ENCODE measurements at regions not wholly inside any gene's neighbourhood (a gene's known extent, or its start where the extent isn't known, plus 50 kb on each side); places are given as distances from the start of the nearest gene placed in this dataset.
"Not testable (repeated sequence)": the region's sequence is repeated elsewhere in the genome, so short reads cannot be mapped to it uniquely, and the experiment has no call there.

- no peak for DNase-seq
- TF ChIP-seq POLR2A (IDR thresholded peaks at IDR 0.05; ENCODE audit: low read length) = no peak
- no peak for TF ChIP-seq GATA1 (IDR thresholded peaks at IDR 0.05; ENCODE audit: low read depth, low read length)
Observed at GRCh38 chr4:32680946-32681345, 1960.8 kb downstream of the PCDH7 start.

DNA sequence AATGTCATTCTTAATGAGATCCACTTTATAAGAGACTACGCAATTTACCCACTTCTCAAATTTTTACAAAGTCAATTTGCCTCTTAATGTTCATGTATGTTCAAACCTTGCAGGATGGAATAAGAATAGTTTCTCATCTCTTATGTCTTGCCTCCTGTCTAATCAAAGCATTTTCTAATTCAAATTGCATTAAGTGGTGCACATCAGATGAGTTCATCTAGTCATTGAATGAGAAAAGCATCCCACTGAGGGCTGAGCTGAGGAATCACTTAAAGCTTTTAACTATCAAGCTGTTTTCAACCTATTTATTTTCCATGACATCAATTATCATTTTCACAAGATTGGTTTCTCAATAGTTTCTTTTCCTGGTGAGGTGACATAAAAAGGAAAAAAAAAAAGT, 1964.0 kb downstream of the PCDH7 start:
- no peak for DNase-seq
- TF ChIP-seq POLR2A (IDR thresholded peaks at IDR 0.05; ENCODE audit: low read length) (no peak), GATA1 (IDR thresholded peaks at IDR 0.05; ENCODE audit: low read depth, low read length) (no peak)

DNA sequence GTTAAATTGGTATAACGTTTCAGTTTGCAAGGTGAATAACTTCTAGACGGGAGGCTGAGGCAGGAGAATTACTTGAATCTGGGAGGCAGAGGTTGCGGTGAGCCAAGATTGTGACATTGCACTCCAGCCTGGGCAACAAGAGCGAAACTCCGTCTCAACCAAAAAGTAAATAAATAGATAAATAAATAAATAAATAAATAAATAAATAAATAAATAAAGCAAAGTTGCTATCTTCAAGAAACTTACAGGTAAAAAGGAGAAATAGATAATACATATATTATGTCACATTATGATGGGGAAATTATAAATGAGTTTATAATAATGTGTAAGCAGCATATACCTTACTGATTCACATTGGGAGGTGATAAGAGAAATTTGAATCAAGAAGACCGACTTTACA, 1966.0 kb downstream of the PCDH7 start:
- TF ChIP-seq POLR2A (IDR thresholded peaks at IDR 0.05; ENCODE audit: low read length) = no peak
- no peak for TF ChIP-seq GATA1 (IDR thresholded peaks at IDR 0.05; ENCODE audit: low read depth, low read length)
- DNase-seq = no peak

DNA sequence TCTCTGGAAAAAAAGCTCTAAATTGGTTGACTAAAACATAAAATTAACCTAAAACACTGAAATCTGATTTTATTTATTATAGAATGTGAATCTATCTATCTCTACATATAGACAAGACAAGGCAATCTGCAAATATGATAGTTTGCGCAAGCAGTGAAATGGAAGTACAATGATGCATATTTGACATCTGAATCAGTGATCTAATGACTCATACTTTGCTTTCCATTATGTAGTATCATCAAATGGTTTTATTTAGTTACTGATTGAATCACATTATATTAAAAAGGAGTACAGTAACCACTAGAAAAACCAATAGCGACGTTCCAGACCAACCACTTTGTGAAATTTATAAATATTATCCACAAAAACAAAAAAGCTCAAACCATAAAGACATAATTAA, 1969.3 kb downstream of the PCDH7 start:
- no peak for DNase-seq

GRCh38 chr4:32697281-32697814, 1977.2 kb downstream of the PCDH7 start:
- no peak for DNase-seq
- TF ChIP-seq POLR2A (IDR thresholded peaks at IDR 0.05; ENCODE audit: low read length) (no peak), GATA1 (IDR thresholded peaks at IDR 0.05; ENCODE audit: low read depth, low read length) (no peak)

More for the DNA sequence above, 1969.3 kb downstream of the PCDH7 start:
- no peak for TF ChIP-seq GATA1 (IDR thresholded peaks at IDR 0.05; ENCODE audit: low read depth, low read length)
- no peak for TF ChIP-seq POLR2A (IDR thresholded peaks at IDR 0.05; ENCODE audit: low read length)

- TF ChIP-seq GATA1 (IDR thresholded peaks at IDR 0.05; ENCODE audit: low read depth, low read length) (no peak), POLR2A (IDR thresholded peaks at IDR 0.05; ENCODE audit: low read length) (no peak)
- DNase-seq = no peak
Observed at GRCh38 chr4:32700838-32701237, 1980.7 kb downstream of the PCDH7 start.

GRCh38 chr4:32706893-32707292, 1986.7 kb downstream of the PCDH7 start:
- TF ChIP-seq POLR2A (IDR thresholded peaks at IDR 0.05; ENCODE audit: low read length) (no peak), GATA1 (IDR thresholded peaks at IDR 0.05; ENCODE audit: low read depth, low read length) (no peak)
- no peak for DNase-seq

GRCh38 chr4:32716090-32716620, 1996.0 kb downstream of the PCDH7 start:
- not testable (repeated sequence) for DNase-seq

DNA sequence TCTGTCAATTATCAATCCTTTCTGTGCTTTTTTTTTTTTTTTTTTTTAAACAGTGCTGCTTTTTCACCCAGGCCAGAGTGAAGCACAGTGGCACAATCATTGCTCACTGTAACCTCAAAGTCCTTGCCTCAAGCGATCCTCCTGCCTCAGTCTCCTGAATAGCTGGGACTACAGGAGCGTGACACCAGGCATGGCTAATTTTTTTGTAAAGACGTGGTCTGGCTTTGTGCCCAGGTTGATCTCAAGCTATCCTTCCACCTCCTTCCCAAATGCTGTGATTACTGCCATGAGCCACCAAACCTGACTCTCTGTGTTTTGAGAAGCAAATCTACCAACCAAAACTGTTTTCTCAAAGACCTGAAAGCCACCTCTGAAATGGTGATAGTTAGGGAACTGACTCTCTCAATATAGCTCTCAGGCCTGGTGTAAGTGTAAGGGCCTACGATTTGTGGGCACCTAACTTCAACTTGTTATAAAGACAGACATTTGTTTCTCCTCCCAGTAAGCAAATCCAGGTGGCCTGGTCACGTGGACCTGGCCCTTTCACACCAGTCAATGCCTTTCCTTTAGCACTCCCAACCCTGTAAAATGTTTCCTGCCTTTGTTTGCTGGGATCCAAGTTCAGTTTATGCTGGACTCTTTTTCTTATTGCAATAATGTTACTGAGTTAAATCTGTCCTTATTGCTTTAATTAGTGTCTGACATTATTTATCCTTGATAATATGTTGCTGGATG, 2015.9 kb downstream of the PCDH7 start:
- no peak for DNase-seq
- TF ChIP-seq POLR2A (IDR thresholded peaks at IDR 0.05; ENCODE audit: low read length) (no peak), GATA1 (IDR thresholded peaks at IDR 0.05; ENCODE audit: low read depth, low read length) (no peak)

GRCh38 chr4:32744211-32744610, 2024.0 kb downstream of the PCDH7 start:
- TF ChIP-seq GATA1 (IDR thresholded peaks at IDR 0.05; ENCODE audit: low read depth, low read length) (no peak), POLR2A (IDR thresholded peaks at IDR 0.05; ENCODE audit: low read length) (no peak)

GRCh38 chr4:32745351-32745750, 2025.2 kb downstream of the PCDH7 start:
- DNase-seq = no peak
- TF ChIP-seq GATA1 (IDR thresholded peaks at IDR 0.05; ENCODE audit: low read depth, low read length) (no peak), POLR2A (IDR thresholded peaks at IDR 0.05; ENCODE audit: low read length) (no peak)

More at GRCh38 chr4:32744211-32744610, 2024.0 kb downstream of the PCDH7 start:
- DNase-seq = no peak

GRCh38 chr4:32748061-32748460, 2027.9 kb downstream of the PCDH7 start:
- no peak for DNase-seq
- TF ChIP-seq GATA1 (IDR thresholded peaks at IDR 0.05; ENCODE audit: low read depth, low read length) = no peak
- no peak for TF ChIP-seq POLR2A (IDR thresholded peaks at IDR 0.05; ENCODE audit: low read length)

- TF ChIP-seq POLR2A (IDR thresholded peaks at IDR 0.05; ENCODE audit: low read length) (no peak), GATA1 (IDR thresholded peaks at IDR 0.05; ENCODE audit: low read depth, low read length) (no peak)
Observed at GRCh38 chr4:32748498-32748897, 2028.3 kb downstream of the PCDH7 start.

GRCh38 chr4:32752962-32753361, 2032.8 kb downstream of the PCDH7 start:
- DNase-seq = no peak
- TF ChIP-seq GATA1 (IDR thresholded peaks at IDR 0.05; ENCODE audit: low read depth, low read length) (no peak), POLR2A (IDR thresholded peaks at IDR 0.05; ENCODE audit: low read length) (no peak)

More at GRCh38 chr4:32748498-32748897, 2028.3 kb downstream of the PCDH7 start:
- no peak for DNase-seq
